ENCODE measurements at regions not wholly inside any gene's neighbourhood (a gene's known extent, or its start where the extent isn't known, plus 50 kb on each side); places are given as distances from the start of the nearest gene placed in this dataset.

- ATAC-seq (no peak), DNase-seq (ENCODE audit: low read depth, low spot score) (no peak)
- BruUV-seq (replicated peaks) = no TSS peak
- Histone ChIP-seq H3K36me3 (ENCODE audit: control insufficient read depth in 1 of 2, insufficient read depth in 2 of 2, low read length in 2 of 2) (no peaks in the 10 kb centered on the region), H3K9me3 (ENCODE audit: control insufficient read depth in 1 of 2, insufficient read depth in 1 of 2, low read depth in 1 of 2, low read length in 2 of 2) (no peaks in the 10 kb centered on the region), H4K20me1 (ENCODE audit: insufficient read depth) (no peaks in the 10 kb centered on the region), H3K9ac (ENCODE audit: low read length) (no peak overlapping the region), H3K4me2 (ENCODE audit: low read length) (no peak overlapping the region), H3K79me2 (ENCODE audit: insufficient read depth, low read length) (no peaks in the 10 kb centered on the region), H3K4me1 (ENCODE audit: control insufficient read depth in 1 of 2, insufficient read depth in 2 of 2, low read length in 2 of 2) (no peaks in the 10 kb centered on the region), H3K4me3 (replicated peaks in 1 of 2; ENCODE audit: low read depth in 1 of 2, low read length in 2 of 2) (no peak overlapping the region), H3K9me2 (ENCODE audit: insufficient read depth) (no peaks in the 10 kb centered on the region), H2AFZ (ENCODE audit: low read depth, low read length, poor library complexity, severe bottlenecking) (no peak overlapping the region), H3K27ac (ENCODE audit: low read depth, low read length) (no peak overlapping the region), H3K27me3 (ENCODE audit: insufficient read depth, low read length) (no peaks in the 10 kb centered on the region)
- ChIA-PET RAD21 (ENCODE audit: low non-redundant PET in 1 of 2, low total read pairs in 2 of 2, uncharacterized antibody in 2 of 2, unreplicated experiment in 2 of 2) (no interaction called here), CTCF (interaction anchor here (1.8 kb wide), 1 partner anchor 14 kb away, joined by 6 read pairs; no protein-coding TSS in a partner anchor), POLR2A (no interaction called here)
- intact Hi-C loops (cut with micrococcal nuclease) = no loop called here
- TF ChIP-seq POLR2A (IDR thresholded peaks at IDR 0.05; ENCODE audit: borderline replicate concordance, extremely low read depth, insufficient read depth, insufficient read length) = no peak
- TF ChIP-seq ZNF274 (IDR thresholded peaks at IDR 0.05; ENCODE audit: low read depth, low read length) = no peak
- no peak for TF ChIP-seq ZBTB33 (IDR thresholded peaks at IDR 0.05; ENCODE audit: extremely low read depth, insufficient replicate concordance, low read length)
Measured at GRCh38 chr12:60120199-60120598, 524.4 kb downstream of the SLC16A7 start.

- ChIA-PET RAD21 (ENCODE audit: low non-redundant PET in 1 of 2, low total read pairs in 2 of 2, uncharacterized antibody in 2 of 2, unreplicated experiment in 2 of 2) (no interaction called here), POLR2A (no interaction called here), CTCF (no interaction called here)
- Histone ChIP-seq H2AFZ (ENCODE audit: low read depth, low read length, poor library complexity, severe bottlenecking) (no peak overlapping the region), H3K4me3 (replicated peaks in 1 of 2; ENCODE audit: low read depth in 1 of 2, low read length in 2 of 2) (no peak overlapping the region), H3K36me3 (ENCODE audit: control insufficient read depth in 1 of 2, insufficient read depth in 2 of 2, low read length in 2 of 2) (no peaks in the 10 kb centered on the region), H3K4me1 (ENCODE audit: control insufficient read depth in 1 of 2, insufficient read depth in 2 of 2, low read length in 2 of 2) (no peaks in the 10 kb centered on the region), H3K27ac (ENCODE audit: low read depth, low read length) (no peak overlapping the region), H3K9me3 (ENCODE audit: control insufficient read depth in 1 of 2, insufficient read depth in 1 of 2, low read depth in 1 of 2, low read length in 2 of 2) (no peaks in the 10 kb centered on the region), H3K79me2 (ENCODE audit: insufficient read depth, low read length) (no peaks in the 10 kb centered on the region), H3K9ac (ENCODE audit: low read length) (no peak overlapping the region), H3K27me3 (ENCODE audit: insufficient read depth, low read length) (no peaks in the 10 kb centered on the region), H4K20me1 (ENCODE audit: insufficient read depth) (no peaks in the 10 kb centered on the region), H3K9me2 (ENCODE audit: insufficient read depth) (no peaks in the 10 kb centered on the region), H3K4me2 (ENCODE audit: low read length) (no peak overlapping the region)
- intact Hi-C loops (cut with micrococcal nuclease) = no loop called here
- BruUV-seq (replicated peaks) = no TSS peak
- ATAC-seq = no peak
- no peak for TF ChIP-seq EGR1 (IDR thresholded peaks at IDR 0.05; ENCODE audit: low read depth)
- no peak for TF ChIP-seq REST (IDR thresholded peaks at IDR 0.05; ENCODE audit: low read depth)
- TF ChIP-seq POLR2A (IDR thresholded peaks at IDR 0.05; ENCODE audit: borderline replicate concordance, extremely low read depth, insufficient read depth, insufficient read length) = no peak
- no peak for TF ChIP-seq SRF (IDR thresholded peaks at IDR 0.05; ENCODE audit: low read depth)
- no peak for TF ChIP-seq ELF1 (IDR thresholded peaks at IDR 0.05; ENCODE audit: borderline replicate concordance, low read depth)
- TF ChIP-seq POLR2AphosphoS5 (IDR thresholded peaks at IDR 0.05; ENCODE audit: low read depth, low read length) = no peak
- TF ChIP-seq, protein P1, sequence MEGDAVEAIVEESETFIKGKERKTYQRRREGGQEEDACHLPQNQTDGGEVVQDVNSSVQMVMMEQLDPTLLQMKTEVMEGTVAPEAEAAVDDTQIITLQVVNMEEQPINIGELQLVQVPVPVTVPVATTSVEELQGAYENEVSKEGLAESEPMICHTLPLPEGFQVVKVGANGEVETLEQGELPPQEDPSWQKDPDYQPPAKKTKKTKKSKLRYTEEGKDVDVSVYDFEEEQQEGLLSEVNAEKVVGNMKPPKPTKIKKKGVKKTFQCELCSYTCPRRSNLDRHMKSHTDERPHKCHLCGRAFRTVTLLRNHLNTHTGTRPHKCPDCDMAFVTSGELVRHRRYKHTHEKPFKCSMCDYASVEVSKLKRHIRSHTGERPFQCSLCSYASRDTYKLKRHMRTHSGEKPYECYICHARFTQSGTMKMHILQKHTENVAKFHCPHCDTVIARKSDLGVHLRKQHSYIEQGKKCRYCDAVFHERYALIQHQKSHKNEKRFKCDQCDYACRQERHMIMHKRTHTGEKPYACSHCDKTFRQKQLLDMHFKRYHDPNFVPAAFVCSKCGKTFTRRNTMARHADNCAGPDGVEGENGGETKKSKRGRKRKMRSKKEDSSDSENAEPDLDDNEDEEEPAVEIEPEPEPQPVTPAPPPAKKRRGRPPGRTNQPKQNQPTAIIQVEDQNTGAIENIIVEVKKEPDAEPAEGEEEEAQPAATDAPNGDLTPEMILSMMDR (IDR thresholded peaks at IDR 0.05 in 2 of 3, conservative IDR thresholded peaks at IDR 0.05 in 1 of 3; ENCODE audit: borderline replicate concordance in 1 of 3, insufficient read depth in 1 of 3, low read depth in 2 of 3, low read length in 2 of 3) = no peak
- DNase-seq (ENCODE audit: low read depth, low spot score) = no peak
Measured at GRCh38 chr12:60123557-60123956, 527.7 kb downstream of the SLC16A7 start.
